HEK293T (cell line): ENCODE measurements at regions not wholly inside any gene's neighbourhood (a gene's known extent, or its start where the extent isn't known, plus 50 kb on each side); places are given as distances from the start of the nearest gene placed in this dataset.
A peak's percentile ranks its signal among the peaks of the same experiment; 100 is the strongest.
"Not testable (repeated sequence)": the region's sequence is repeated elsewhere in the genome, so short reads cannot be mapped to it uniquely, and the experiment has no call there.

Experiments used
- CTCF ChIA-PET: fragments of 350-600 bp; formaldehyde crosslinking; extraction: SDS; loops from one replicate; lab custom pipeline; 2021; ENCODE audit warnings: antibody characterized with exemption, inconsistent platforms; lab: Yijun Ruan, JAX
- POLR2A ChIA-PET: fragments of 350-600 bp; formaldehyde crosslinking; extraction: SDS; loops from one replicate; lab custom pipeline; 2020; ENCODE audit warnings: antibody characterized with exemption, inconsistent platforms; lab: Yijun Ruan, JAX
- DNase-seq: peaks from one replicate; pipeline ENCODE4 v3.0.0; 2012; ENCODE audit warnings: mixed read lengths; ENCODE audit errors: extremely low spot score
- ARNT ChIP-seq: fragments of 450-650 bp; IDR thresholded peaks from 2 replicates; pipeline ENCODE4 v1.6.1; 2017; ENCODE audit warnings: mild to moderate bottlenecking
- BHLHE40 ChIP-seq: fragments of 450-650 bp; IDR thresholded peaks from 2 replicates; pipeline ENCODE4 v1.6.1; 2016; ENCODE audit warnings: mild to moderate bottlenecking, moderate library complexity, borderline replicate concordance
- CTBP1 ChIP-seq: fragments of 450-650 bp; IDR thresholded peaks from 2 replicates; pipeline ENCODE4 v1.6.1; 2016; ENCODE audit warnings: borderline replicate concordance
- ELF4 ChIP-seq: fragments of 450-650 bp; IDR thresholded peaks from 2 replicates; pipeline ENCODE4 v1.6.1; 2017; ENCODE audit warnings: antibody characterized with exemption
- FOXA1 ChIP-seq: fragments of 450-650 bp; IDR thresholded peaks from 2 replicates; pipeline ENCODE4 v1.6.1; 2016; ENCODE audit warnings: mild to moderate bottlenecking
- FOXK2 ChIP-seq: fragments of 450-650 bp; IDR thresholded peaks from 2 replicates; pipeline ENCODE4 v1.6.1; 2016; ENCODE audit warnings: mild to moderate bottlenecking
- FOXM1 ChIP-seq: fragments of 450-650 bp; IDR thresholded peaks from 2 replicates; pipeline ENCODE4 v1.6.1; 2017; ENCODE audit warnings: mild to moderate bottlenecking, borderline replicate concordance
- HDGF ChIP-seq: fragments of 450-650 bp; IDR thresholded peaks from 2 replicates; pipeline ENCODE4 v1.6.1; 2017; ENCODE audit warnings: antibody characterized with exemption, borderline replicate concordance
- L3MBTL2 ChIP-seq: fragments of 450-650 bp; conservative IDR thresholded peaks from 2 replicates; pipeline ENCODE4 v1.6.1; 2016; ENCODE audit warnings: mild to moderate bottlenecking
- LEF1 ChIP-seq: fragments of 450-650 bp; IDR thresholded peaks from 2 replicates; pipeline ENCODE4 v1.6.1; 2017; ENCODE audit warnings: mild to moderate bottlenecking, borderline replicate concordance
- NFRKB ChIP-seq: fragments of 450-650 bp; IDR thresholded peaks from 2 replicates; pipeline ENCODE4 v1.6.1; 2016; ENCODE audit warnings: mild to moderate bottlenecking, moderate library complexity
- PKNOX1 ChIP-seq: fragments of 450-650 bp; IDR thresholded peaks from 2 replicates; pipeline ENCODE4 v1.6.1; 2016
- SP1 ChIP-seq: fragments of 450-650 bp; IDR thresholded peaks from 2 replicates; pipeline ENCODE4 v1.6.1; 2017
- SUZ12 ChIP-seq: fragments of 450-650 bp; IDR thresholded peaks from 2 replicates; pipeline ENCODE4 v1.6.1; 2016; ENCODE audit warnings: mild to moderate bottlenecking
- TARDBP ChIP-seq: fragments of 450-650 bp; IDR thresholded peaks from 2 replicates; pipeline ENCODE4 v1.6.1; 2016
- ZNF384 ChIP-seq: fragments of 450-650 bp; IDR thresholded peaks from 2 replicates; pipeline ENCODE4 v1.6.1; 2016

GRCh38 chr17:71869293-71869692 is 251.5 kb upstream of the SOX9 start:
- TF ChIP-seq LEF1 (no peak), NFRKB (no peak), CTBP1 (no peak), ELF4 (no peak), SP1 (no peak)
- POLR2A ChIA-PET = no interaction called here
- CTCF ChIA-PET = no interaction called here
- DNase-seq = no peak

- CTCF ChIA-PET = no interaction called here
- TF ChIP-seq ARNT (no peak), ZNF384 (no peak), CTBP1 (no peak), PKNOX1 (no peak), HDGF (no peak)
- no peak for DNase-seq
- POLR2A ChIA-PET = no interaction called here
These were observed 250.8 kb upstream of the SOX9 start for GRCh38 chr17:71869841-71870545.

GRCh38 chr17:71870546-71870862 is 250.3 kb upstream of the SOX9 start:
- ChIA-PET POLR2A (no interaction called here), CTCF (no interaction called here)
- TF ChIP-seq ZNF384 = no peak
- peak; percentile 84 for TF ChIP-seq PKNOX1
- no peak for DNase-seq

- no peak for TF ChIP-seq CTBP1
- no peak for TF ChIP-seq L3MBTL2
- TF ChIP-seq NFRKB = no peak
- TF ChIP-seq ZNF384 = no peak
- no peak for TF ChIP-seq BHLHE40
- no peak for TF ChIP-seq PKNOX1
- ChIA-PET CTCF (interaction anchor here (1.2 kb wide), 1 partner anchor 17 kb away, joined by 3 read pairs; no protein-coding TSS in a partner anchor), POLR2A (interaction anchor here (1.0 kb wide), 1 partner anchor 17 kb away, joined by 3 read pairs; no protein-coding TSS in a partner anchor)
- no peak for DNase-seq
These were observed 247.9 kb upstream of the SOX9 start for GRCh38 chr17:71872843-71873485.

- POLR2A ChIA-PET, CTCF ChIA-PET, DNase-seq: not testable (repeated sequence)
These were observed 246.0 kb upstream of the SOX9 start for GRCh38 chr17:71874773-71875172.

- ChIA-PET POLR2A (no interaction called here), CTCF (no interaction called here)
- TF ChIP-seq PKNOX1 = no peak
- TF ChIP-seq LEF1 = no peak
- TF ChIP-seq SP1 = no peak
- no peak for TF ChIP-seq ELF4
- no peak for TF ChIP-seq NFRKB
- no peak for TF ChIP-seq L3MBTL2
- TF ChIP-seq FOXK2 = no peak
- TF ChIP-seq ZNF384 = no peak
- no peak for TF ChIP-seq SUZ12
- TF ChIP-seq FOXA1 = no peak
- no peak for TF ChIP-seq BHLHE40
- TF ChIP-seq HDGF = no peak
- TF ChIP-seq TARDBP = no peak
- TF ChIP-seq CTBP1 = no peak
- TF ChIP-seq FOXM1 = no peak
- no peak for TF ChIP-seq ARNT
- no peak for DNase-seq
These were observed 242.5 kb upstream of the SOX9 start for GRCh38 chr17:71878271-71878670.

GRCh38 chr17:71878998-71879397 is 241.8 kb upstream of the SOX9 start:
- CTCF ChIA-PET = no interaction called here
- POLR2A ChIA-PET = no interaction called here
- no peak for DNase-seq
- no peak for TF ChIP-seq NFRKB
- TF ChIP-seq L3MBTL2 = no peak
- TF ChIP-seq SP1 = no peak
